Fibroblast of lung (primary cell): ENCODE measurements at regions not wholly inside any gene's neighbourhood (a gene's known extent, or its start where the extent isn't known, plus 50 kb on each side); places are given as distances from the start of the nearest gene placed in this dataset.

Experiments
- DNase-seq, 2 donors: peaks; one replicate each; pipeline versions ENCODE4 v3.0.0 to v3.0.0-alpha.2; 2010; ENCODE audit warnings: low read depth in 2 of 2
- H2AFZ ChIP-seq: 2 replicates; pipeline ENCODE4 v1.5.1; 2012; ENCODE audit warnings: low read length, control low read depth, inconsistent platforms
- H3K27ac ChIP-seq: 2 replicates; pipeline ENCODE4 v1.5.1; 2011; ENCODE audit warnings: low read length, control low read depth; ENCODE audit not compliant: insufficient read depth
- H3K27me3 ChIP-seq: 2 replicates; pipeline ENCODE4 v1.5.1; 2011; ENCODE audit warnings: mild to moderate bottlenecking, low read length; ENCODE audit not compliant: control insufficient read depth, insufficient read depth
- H3K36me3 ChIP-seq: 2 replicates; pipeline ENCODE4 v1.5.1; 2011; ENCODE audit warnings: low read length; ENCODE audit not compliant: control insufficient read depth, insufficient read depth
- H3K4me1 ChIP-seq: 2 replicates; pipeline ENCODE4 v1.5.1; 2011; ENCODE audit warnings: low read length; ENCODE audit not compliant: control insufficient read depth, insufficient read depth; ENCODE audit errors: extremely low read depth
- H3K4me2 ChIP-seq: 2 replicates; pipeline ENCODE4 v1.5.1; 2011; ENCODE audit warnings: low read length, control low read depth; ENCODE audit not compliant: insufficient read depth; ENCODE audit errors: extremely low read depth
- H3K4me3 ChIP-seq, 4 experiments: fragments of 200-600 bp in 1 of 4; sonication (generic) in 1 of 4; replicated peaks in 1 of 4; 2 replicates each; pipeline ENCODE4 v1.5.1; 2011 to 2016; ENCODE audit warnings: low read length in 4 of 4, low read depth in 3 of 4, mild to moderate bottlenecking in 3 of 4, control low read depth in 2 of 4, inconsistent platforms in 1 of 4, mixed read lengths in 1 of 4; ENCODE audit not compliant: insufficient read depth in 1 of 4; ENCODE audit errors: control extremely low read depth in 1 of 4
- H3K79me2 ChIP-seq: 2 replicates; pipeline ENCODE4 v1.5.1; 2012; ENCODE audit warnings: mild to moderate bottlenecking, low read length, inconsistent platforms; ENCODE audit not compliant: control insufficient read depth, insufficient read depth
- H3K9ac ChIP-seq: 2 replicates; pipeline ENCODE4 v1.5.1; 2011; ENCODE audit warnings: mild to moderate bottlenecking, low read length, control low read depth; ENCODE audit not compliant: insufficient read depth
- H3K9me3 ChIP-seq: 2 replicates; pipeline ENCODE4 v1.5.1; 2012; ENCODE audit warnings: low read depth, low read length; ENCODE audit not compliant: control insufficient read depth, insufficient read depth
- H4K20me1 ChIP-seq: 2 replicates; pipeline ENCODE4 v1.5.1; 2011; ENCODE audit warnings: low read length; ENCODE audit not compliant: control insufficient read depth, insufficient read depth; ENCODE audit errors: extremely low read depth
- EZH2 ChIP-seq: IDR thresholded peaks from 2 replicates; pipeline ENCODE4 v1.5.1; 2012; ENCODE audit warnings: low read length, control low read depth, mild to moderate bottlenecking; ENCODE audit errors: missing control alignments
- TF ChIP-seq, protein P1 (sequence below), 2 donors: IDR thresholded peaks in 1 of 2; conservative IDR thresholded peaks in 1 of 2; 1 replicate in 1 of 2; 2 replicates in 1 of 2; pipeline ENCODE4 v1.5.1; 2011 to 2012; ENCODE audit warnings: low read length in 2 of 2, control low read depth in 1 of 2, inconsistent platforms in 1 of 2, low read depth in 1 of 2, mild to moderate bottlenecking in 1 of 2

GRCh38 chr6:77334093-77334492 is 129.2 kb downstream of the HTR1B start:
- Histone ChIP-seq H3K79me2 (no peaks in the 10 kb centered on the region), H4K20me1 (no peaks in the 10 kb centered on the region), H3K9me3 (no peaks in the 10 kb centered on the region), H2AFZ (no peak overlapping the region), H3K27me3 (no peaks in the 10 kb centered on the region), H3K4me3 (no peak overlapping the region), H3K4me1 (no peaks in the 10 kb centered on the region), H3K36me3 (no peaks in the 10 kb centered on the region), H3K27ac (no peak overlapping the region), H3K4me2 (no peak overlapping the region), H3K9ac (no peak overlapping the region)
- no peak for TF ChIP-seq EZH2
- no peak for DNase-seq

DNA sequence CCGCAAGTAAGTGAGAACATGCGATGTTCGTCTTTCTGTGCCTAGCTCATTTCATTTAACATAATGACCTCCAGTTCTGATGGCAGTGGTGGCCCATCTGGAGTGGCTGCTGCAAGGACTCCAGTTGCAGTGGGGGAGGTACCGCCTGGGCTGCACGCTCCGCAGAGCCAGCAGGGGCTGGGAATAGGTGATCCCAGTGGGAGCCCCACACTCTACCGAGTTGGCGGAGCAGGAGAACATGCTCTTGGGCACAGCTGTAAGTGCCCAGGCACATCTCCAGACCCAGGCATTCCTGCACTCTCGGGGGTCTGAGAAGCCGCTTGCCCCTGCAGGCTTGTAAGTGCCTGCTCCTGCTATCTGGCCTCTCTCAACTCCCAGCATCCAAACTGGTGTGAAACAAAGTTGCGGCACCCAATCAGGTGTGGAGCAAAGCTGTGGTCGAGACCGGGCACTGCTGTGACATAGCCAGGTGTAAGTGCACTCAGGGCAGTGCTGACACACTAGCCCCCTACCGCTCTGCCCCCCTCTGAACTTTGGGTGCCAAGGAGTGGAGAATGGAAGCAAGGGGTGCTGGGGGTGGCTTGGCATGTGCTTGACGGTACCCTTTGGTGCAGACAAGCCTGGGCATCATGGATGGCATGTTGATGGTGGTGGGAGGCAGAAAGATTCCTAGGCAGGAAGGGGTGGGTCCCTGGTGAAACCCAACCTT is 130.2 kb downstream of the HTR1B start:
- no peak overlapping the region for H2AFZ ChIP-seq
- DNase-seq, result no peak
- no peaks in the 10 kb centered on the region for H3K4me1 ChIP-seq
- H4K20me1 ChIP-seq, result no peaks in the 10 kb centered on the region
- H3K36me3 ChIP-seq, result no peaks in the 10 kb centered on the region
- TF ChIP-seq, protein P1, sequence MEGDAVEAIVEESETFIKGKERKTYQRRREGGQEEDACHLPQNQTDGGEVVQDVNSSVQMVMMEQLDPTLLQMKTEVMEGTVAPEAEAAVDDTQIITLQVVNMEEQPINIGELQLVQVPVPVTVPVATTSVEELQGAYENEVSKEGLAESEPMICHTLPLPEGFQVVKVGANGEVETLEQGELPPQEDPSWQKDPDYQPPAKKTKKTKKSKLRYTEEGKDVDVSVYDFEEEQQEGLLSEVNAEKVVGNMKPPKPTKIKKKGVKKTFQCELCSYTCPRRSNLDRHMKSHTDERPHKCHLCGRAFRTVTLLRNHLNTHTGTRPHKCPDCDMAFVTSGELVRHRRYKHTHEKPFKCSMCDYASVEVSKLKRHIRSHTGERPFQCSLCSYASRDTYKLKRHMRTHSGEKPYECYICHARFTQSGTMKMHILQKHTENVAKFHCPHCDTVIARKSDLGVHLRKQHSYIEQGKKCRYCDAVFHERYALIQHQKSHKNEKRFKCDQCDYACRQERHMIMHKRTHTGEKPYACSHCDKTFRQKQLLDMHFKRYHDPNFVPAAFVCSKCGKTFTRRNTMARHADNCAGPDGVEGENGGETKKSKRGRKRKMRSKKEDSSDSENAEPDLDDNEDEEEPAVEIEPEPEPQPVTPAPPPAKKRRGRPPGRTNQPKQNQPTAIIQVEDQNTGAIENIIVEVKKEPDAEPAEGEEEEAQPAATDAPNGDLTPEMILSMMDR (conservative IDR thresholded peaks at IDR 0.05 in 1 of 2, IDR thresholded peaks at IDR 0.05 in 1 of 2; ENCODE audit: low read depth in 1 of 2, low read length in 2 of 2), result no peak
- no peak for TF ChIP-seq EZH2
- no peaks in the 10 kb centered on the region for H3K79me2 ChIP-seq
- no peak overlapping the region for H3K4me3 ChIP-seq
- H3K4me2 ChIP-seq, result no peak overlapping the region
- H3K9ac ChIP-seq, result no peak overlapping the region
- H3K27ac ChIP-seq, result no peak overlapping the region
- H3K27me3 ChIP-seq, result no peaks in the 10 kb centered on the region
- H3K9me3 ChIP-seq, result no peaks in the 10 kb centered on the region

- no peak for TF ChIP-seq EZH2
- TF ChIP-seq, protein P1 (conservative IDR thresholded peaks at IDR 0.05 in 1 of 2, IDR thresholded peaks at IDR 0.05 in 1 of 2; ENCODE audit: low read depth in 1 of 2, low read length in 2 of 2), result no peak
- Histone ChIP-seq H3K27ac (no peak overlapping the region), H4K20me1 (no peaks in the 10 kb centered on the region), H2AFZ (no peak overlapping the region), H3K27me3 (no peaks in the 10 kb centered on the region), H3K36me3 (no peaks in the 10 kb centered on the region), H3K9ac (no peak overlapping the region), H3K4me2 (no peak overlapping the region), H3K79me2 (no peaks in the 10 kb centered on the region), H3K4me3 (no peak overlapping the region), H3K9me3 (no peaks in the 10 kb centered on the region), H3K4me1 (no peaks in the 10 kb centered on the region)
- no peak for DNase-seq
Observed at GRCh38 chr6:77326711-77327110, 136.6 kb downstream of the HTR1B start.
